ENCODE measurements at regions not wholly inside any gene's neighbourhood (a gene's known extent, or its start where the extent isn't known, plus 50 kb on each side); places are given as distances from the start of the nearest gene placed in this dataset.

GRCh38 chr13:44857736-44858135 is 131.5 kb downstream of the NUFIP1 start:
- Histone ChIP-seq H3K4me3 (no peak overlapping the region), H3K36me3 (no peaks in the 10 kb centered on the region), H3K4me1 (no peaks in the 10 kb centered on the region), H3K27ac (no peak overlapping the region), H3K27me3 (replicated peaks in 1 of 7) (peaks cover 0 to 26% (median 0%) of the 10 kb centered on the region in 7 donors), H3K9me3 (no peaks in the 10 kb centered on the region)
- intact Hi-C loops (cut with DNase I; ENCODE audit: low total_unique reads): no loop called here
- no peak for DNase-seq
- 67 to 92% (median 88%) methylated on average over 8 of the region's 8 CpGs for WGBS, 5 donors
- TF ChIP-seq CTCF (IDR thresholded peaks at IDR 0.05 in 8 of 11, conservative IDR thresholded peaks at IDR 0.05 in 3 of 11): no peak
- TF ChIP-seq POLR2AphosphoS5 (IDR thresholded peaks at IDR 0.05): no peak
- TF ChIP-seq POLR2A (IDR thresholded peaks at IDR 0.05): no peak

GRCh38 chr13:44857061-44857460 is 132.2 kb downstream of the NUFIP1 start:
- no peak overlapping the region for H3K4me3 ChIP-seq
- DNase-seq: no peak
- no peak overlapping the region for H3K27ac ChIP-seq
- H3K36me3 ChIP-seq: no peaks in the 10 kb centered on the region
- intact Hi-C loops (cut with DNase I; ENCODE audit: low total_unique reads): no loop called here
- no peaks in the 10 kb centered on the region for H3K9me3 ChIP-seq
- peaks cover 0 to 26% (median 0%) of the 10 kb centered on the region in 7 donors for H3K27me3 ChIP-seq (replicated peaks in 1 of 7)
- H3K4me1 ChIP-seq: no peaks in the 10 kb centered on the region
- 74 to 93% (median 84%) methylated on average over 4 of the region's 4 CpGs for WGBS, 5 donors
- no peak for TF ChIP-seq POLR2A (IDR thresholded peaks at IDR 0.05)

GRCh38 chr13:44855860-44856259 is 133.4 kb downstream of the NUFIP1 start:
- no peak for DNase-seq
- TF ChIP-seq POLR2AphosphoS5 (IDR thresholded peaks at IDR 0.05): no peak
- no peak for TF ChIP-seq POLR2A (IDR thresholded peaks at IDR 0.05)
- TF ChIP-seq CTCF (IDR thresholded peaks at IDR 0.05 in 8 of 11, conservative IDR thresholded peaks at IDR 0.05 in 3 of 11): no peak
- intact Hi-C loops (cut with DNase I; ENCODE audit: low total_unique reads): no loop called here
- no peaks in the 10 kb centered on the region for H3K9me3 ChIP-seq
- no peak overlapping the region for H3K4me3 ChIP-seq
- WGBS, 5 donors: 67 to 84% (median 77%) methylated on average over 4 of the region's 4 CpGs
- H3K27me3 ChIP-seq (replicated peaks in 1 of 7): peaks cover 0 to 23% (median 0%) of the 10 kb centered on the region in 7 donors
- H3K36me3 ChIP-seq: no peaks in the 10 kb centered on the region
- H3K4me1 ChIP-seq: no peaks in the 10 kb centered on the region
- H3K27ac ChIP-seq: no peak overlapping the region

GRCh38 chr13:44854313-44855060 is 134.8 kb downstream of the NUFIP1 start:
- WGBS, 5 donors: 73 to 88% (median 83%) methylated on average over 8 of the region's 8 CpGs
- intact Hi-C loops (cut with DNase I; ENCODE audit: low total_unique reads): no loop called here
- Histone ChIP-seq H3K4me3 (no peak overlapping the region), H3K27me3 (replicated peaks in 1 of 7) (peaks cover 0 to 16% (median 0%) of the 10 kb centered on the region in 7 donors), H3K4me1 (no peaks in the 10 kb centered on the region), H3K27ac (no peak overlapping the region), H3K36me3 (no peaks in the 10 kb centered on the region), H3K9me3 (no peaks in the 10 kb centered on the region)
- no peak for DNase-seq
- no peak for TF ChIP-seq POLR2A (IDR thresholded peaks at IDR 0.05)

GRCh38 chr13:44853641-44854040 is 135.6 kb downstream of the NUFIP1 start:
- Histone ChIP-seq H3K4me3 (no peak overlapping the region), H3K4me1 (no peaks in the 10 kb centered on the region), H3K36me3 (no peaks in the 10 kb centered on the region), H3K9me3 (no peaks in the 10 kb centered on the region), H3K27ac (no peak overlapping the region), H3K27me3 (replicated peaks in 1 of 7) (peaks cover 0 to 10% (median 0%) of the 10 kb centered on the region in 7 donors)
- intact Hi-C loops (cut with DNase I; ENCODE audit: low total_unique reads): no loop called here
- no peak for TF ChIP-seq POLR2AphosphoS5 (IDR thresholded peaks at IDR 0.05)
- DNase-seq: no peak
- WGBS, 5 donors: 76 to 95% (median 83%) methylated on average over 3 of the region's 3 CpGs

All from spleen (tissue), 11 donors.